SK-N-SH (cell line): ENCODE measurements at regions not wholly inside any gene's neighbourhood (a gene's known extent, or its start where the extent isn't known, plus 50 kb on each side); places are given as distances from the start of the nearest gene placed in this dataset.

Source experiments
- CTCF ChIP-seq: fragments of 200-600 bp; sonication (generic); IDR thresholded peaks from 2 replicates; pipeline ENCODE4 v1.6.1; 2017; ENCODE audit warnings: antibody characterized with exemption, mild to moderate bottlenecking, moderate library complexity
- JUND ChIP-seq: IDR thresholded peaks from 2 replicates; pipeline ENCODE4 v1.4.0; 2012
- MAX ChIP-seq: IDR thresholded peaks from 2 replicates; pipeline ENCODE4 v1.4.0; 2012; ENCODE audit warnings: low read depth

- TF ChIP-seq CTCF (no peak), JUND (no peak), MAX (no peak)
Measured at GRCh38 chr7:81264116-81264515, 345.3 kb upstream of the SEMA3C start.
